ENCODE measurements at regions not wholly inside any gene's neighbourhood (a gene's known extent, or its start where the extent isn't known, plus 50 kb on each side); places are given as distances from the start of the nearest gene placed in this dataset.

DNA sequence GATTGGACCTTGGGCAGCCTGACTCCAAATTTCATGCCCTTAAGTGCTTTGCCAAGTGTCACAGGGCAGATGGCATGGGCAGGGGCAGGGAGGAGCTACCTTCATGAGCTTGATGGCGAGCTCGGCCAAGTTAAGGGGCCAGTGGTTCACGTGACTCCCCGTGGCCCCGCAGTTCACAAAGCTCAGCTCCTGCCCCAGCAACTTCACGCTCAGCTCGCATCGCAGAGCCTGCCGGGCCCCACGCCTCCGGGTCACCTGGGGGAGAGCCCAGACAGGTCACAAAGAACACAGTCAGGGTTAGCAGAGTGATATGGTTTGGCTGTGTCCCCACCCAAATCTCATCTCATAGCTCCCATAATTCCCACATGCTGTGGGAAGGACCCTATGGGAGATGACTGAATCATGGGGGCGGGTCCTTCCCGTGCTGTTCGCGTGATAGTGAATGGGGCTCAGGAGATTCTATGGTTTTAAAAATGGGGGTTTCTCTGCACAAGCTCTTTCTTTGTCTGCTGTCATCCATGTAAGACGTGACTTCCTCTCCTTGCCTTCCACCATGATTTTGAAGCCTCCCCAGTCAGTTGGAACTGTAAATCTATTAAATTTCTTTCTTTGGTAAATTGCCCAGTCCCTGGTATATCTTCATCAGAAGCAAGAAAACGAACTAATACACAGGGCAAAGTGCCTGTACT, 108.1 kb downstream of the LITAF start:
- DNase-seq: no peak

GRCh38 chr16:11479916-11480315, 106.8 kb downstream of the LITAF start:
- DNase-seq: no peak

GRCh38 chr16:11480634-11481033, 106.1 kb downstream of the LITAF start:
- no peak for DNase-seq

DNA sequence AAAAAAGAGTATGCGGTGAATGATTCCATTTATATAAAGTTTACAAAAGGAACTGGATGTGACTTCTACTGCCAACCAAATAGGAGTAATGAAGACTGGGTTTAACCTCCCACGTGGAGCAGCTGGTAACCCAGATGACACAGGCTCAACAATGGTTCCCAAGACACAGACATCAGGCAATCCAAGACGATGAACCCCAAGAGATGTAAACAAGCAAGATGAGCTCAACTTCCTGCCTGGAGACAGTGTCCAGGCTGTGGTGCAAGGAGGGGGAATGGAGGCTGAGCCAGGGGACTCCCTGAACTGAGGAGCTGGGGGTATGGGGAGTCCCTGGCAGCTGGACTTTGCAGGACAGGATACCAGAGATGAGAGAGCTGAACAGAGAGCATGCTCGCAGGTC, 104.7 kb downstream of the LITAF start:
- DNase-seq: no peak

DNA sequence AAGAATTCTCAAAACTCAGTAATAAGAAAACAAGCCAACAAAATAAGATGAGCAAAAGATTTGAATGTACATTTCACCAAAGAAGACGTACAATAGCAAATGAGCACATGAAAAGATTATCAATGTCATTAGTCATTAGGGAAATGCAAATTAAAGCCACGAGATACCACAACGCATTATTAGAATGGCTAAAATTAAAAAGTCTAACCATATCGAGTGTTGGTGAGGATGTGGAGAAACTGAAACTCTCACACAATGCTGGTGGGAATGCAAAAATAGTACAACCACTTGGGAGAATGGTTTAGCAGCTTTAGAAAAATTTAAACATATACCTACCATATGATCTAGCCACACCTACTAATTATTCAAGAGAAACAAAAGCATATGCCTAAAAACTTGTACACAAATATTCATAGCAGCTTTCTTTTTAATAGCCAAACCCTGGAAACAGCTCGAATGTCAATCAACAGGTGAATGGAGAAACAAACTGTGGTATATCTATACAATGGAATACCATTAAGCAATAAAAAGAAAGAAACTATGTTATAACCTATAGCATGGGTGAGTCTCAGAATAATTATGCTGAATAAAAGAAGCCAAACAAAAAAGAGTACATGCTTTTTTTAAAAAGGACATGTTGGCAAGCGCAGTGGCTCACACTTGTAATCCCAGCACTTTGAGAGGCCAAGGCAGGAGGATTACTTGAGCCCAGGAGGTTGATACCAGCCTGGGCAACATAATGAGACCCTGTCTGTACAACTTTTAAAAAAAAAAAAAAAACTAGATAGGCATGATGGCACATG, 103.6 kb downstream of the LITAF start:
- no peak for DNase-seq

DNA sequence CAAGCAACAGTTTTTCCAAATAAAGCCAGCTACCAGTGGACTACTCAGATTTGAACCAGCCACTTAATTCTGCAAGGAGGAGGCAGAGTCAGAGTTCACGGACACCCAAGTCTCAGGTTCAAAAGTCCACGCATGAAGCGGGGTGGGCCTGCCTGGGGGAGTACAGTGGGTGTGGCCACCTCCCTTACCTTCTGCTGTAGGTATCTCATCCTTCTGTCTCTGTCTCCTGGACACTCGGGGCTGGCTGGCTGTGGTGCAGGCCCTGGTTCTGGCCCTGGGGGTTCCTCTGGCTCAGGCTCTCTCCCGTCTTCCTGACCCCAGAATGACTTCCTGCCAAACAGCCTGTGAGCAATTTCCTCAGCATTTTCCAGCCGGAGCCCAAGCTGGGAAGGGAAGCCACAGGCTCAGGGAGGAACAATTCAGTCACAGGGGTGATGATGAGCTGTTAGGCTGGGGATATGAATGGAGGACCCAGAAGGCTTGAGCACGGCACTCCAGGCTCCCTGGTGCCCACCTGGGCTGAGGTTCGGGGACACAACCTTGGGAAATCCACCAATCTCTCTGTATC, 101.9 kb downstream of the LITAF start:
- no peak for DNase-seq

GRCh38 chr16:11485676-11486075, 101.0 kb downstream of the LITAF start:
- DNase-seq: no peak

DNA sequence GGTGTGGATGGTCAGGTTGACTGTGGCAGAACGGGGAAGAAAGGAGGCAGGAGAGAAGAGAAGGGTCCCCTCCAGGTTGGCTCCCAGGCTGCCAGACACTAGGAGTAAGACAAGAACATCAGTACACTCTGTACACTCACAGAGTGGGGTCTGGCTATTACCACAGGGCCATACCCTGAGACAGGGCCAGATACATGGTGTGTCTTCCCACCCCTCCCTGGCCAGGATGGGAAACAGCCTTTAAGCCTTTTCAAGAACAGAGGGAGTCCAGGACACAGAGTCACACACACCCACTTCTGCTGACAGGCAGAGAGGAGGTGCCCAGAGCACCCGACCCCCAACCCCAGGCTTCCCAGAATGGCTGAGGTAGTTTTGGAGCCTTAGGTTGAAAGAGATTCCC, 99.4 kb downstream of the LITAF start:
- no peak for DNase-seq

DNA sequence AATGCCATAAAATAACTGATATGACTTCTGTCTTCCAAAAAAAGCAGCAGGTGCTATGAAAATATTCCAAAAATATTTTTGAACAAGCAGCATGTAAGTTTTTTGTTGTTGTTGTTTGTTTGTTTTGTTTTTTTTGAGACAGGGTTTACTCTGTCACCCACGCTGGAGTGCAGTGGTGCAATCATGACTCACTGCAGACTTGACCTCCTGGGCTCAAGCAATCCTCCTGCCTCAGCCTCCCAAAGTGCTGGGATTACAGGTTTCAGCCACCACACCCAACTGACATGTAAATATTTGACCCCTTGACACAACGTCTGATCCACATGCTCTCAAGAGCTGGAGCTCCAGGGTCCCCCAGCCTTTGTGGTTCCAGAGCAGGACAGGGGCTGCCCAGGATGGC, 98.4 kb downstream of the LITAF start:
- DNase-seq: no peak

DNA sequence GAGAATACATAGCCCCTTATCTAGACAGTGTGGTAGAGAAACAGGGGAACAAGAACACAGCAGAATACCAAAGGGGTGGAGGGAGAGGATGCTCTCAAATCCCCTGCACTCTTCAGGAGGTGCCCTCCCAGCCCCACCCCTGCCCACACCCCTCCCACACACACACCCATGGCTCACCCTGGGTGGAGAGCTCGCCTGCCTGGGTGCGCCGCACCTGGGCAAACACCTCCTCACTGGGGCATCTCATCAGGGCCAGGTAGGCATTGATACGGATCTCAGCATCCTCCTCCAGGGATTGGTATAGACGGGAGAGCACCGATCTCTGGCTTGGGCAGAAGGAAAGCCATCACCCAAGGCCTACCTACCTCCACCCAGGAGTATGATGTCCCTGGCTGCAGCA, 95.2 kb downstream of the LITAF start:
- DNase-seq: no peak

- DNase-seq: no peak
These were observed 93.8 kb downstream of the LITAF start for GRCh38 chr16:11492808-11493530.

DNA sequence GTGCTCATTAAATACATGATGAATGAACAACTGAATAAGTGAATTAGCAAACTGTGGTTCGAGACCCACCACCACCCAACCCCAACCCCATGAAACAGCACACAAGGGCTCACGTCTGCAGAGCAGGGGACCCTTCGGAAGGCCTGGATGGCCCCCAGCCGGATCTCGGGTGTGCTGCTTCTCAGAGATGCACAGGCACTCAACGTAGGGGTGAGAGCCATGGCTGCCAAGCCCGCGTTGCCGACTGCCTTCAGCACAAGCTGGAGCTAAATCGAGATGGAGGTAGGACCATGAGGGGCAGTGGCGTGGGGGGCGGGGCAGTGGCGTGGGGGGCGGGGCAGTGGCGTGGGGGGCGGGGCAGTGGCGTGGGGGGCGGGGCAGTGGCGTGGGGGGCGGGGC, 93.2 kb downstream of the LITAF start:
- DNase-seq: no peak

GRCh38 chr16:11494029-11494428, 92.7 kb downstream of the LITAF start:
- DNase-seq: no peak

GRCh38 chr16:11494433-11494832, 92.3 kb downstream of the LITAF start:
- DNase-seq: no peak

- DNase-seq: no peak
These were observed 91.7 kb downstream of the LITAF start for GRCh38 chr16:11495066-11495407.

Measured in NCI-H2029 (cell line).